GM12878 (cell line): ENCODE measurements at regions not wholly inside any gene's neighbourhood (a gene's known extent, or its start where the extent isn't known, plus 50 kb on each side); places are given as distances from the start of the nearest gene placed in this dataset.

ENCODE experiments used
- ATAC-seq: fragments of 200-7000 bp; cut with Tn5 transposase; 3 replicates; pipeline ENCODE4 v1.9.1; 2020; ENCODE audit warnings: mild to moderate bottlenecking, moderate library complexity
- BruUV-seq: library from RNA; stranded (reverse); fragments of 400-500 nt; replicated peaks from 2 replicates; lab custom pipeline; 2021; lab: Mats Ljungman, UMichigan
- CTCF ChIA-PET: fragments of 300-600 bp; sonication (Branson Sonifier 250); formaldehyde crosslinking; extraction: SDS; loops from one replicate; lab custom pipeline; 2021; ENCODE audit warnings: inconsistent platforms; lab: Yijun Ruan, JAX
- POLR2A ChIA-PET: fragments of 350-600 bp; formaldehyde crosslinking; extraction: SDS; loops from one replicate; lab custom pipeline; 2021; ENCODE audit warnings: inconsistent platforms; lab: Charles Lee
- RAD21 ChIA-PET: fragments of 300-600 bp; sonication (Branson Sonifier 250); formaldehyde crosslinking; loops from one replicate; lab custom pipeline; 2023; ENCODE audit warnings: antibody characterized with exemption; ENCODE audit not compliant: unreplicated experiment; lab: Charles Lee
- SMC1A ChIA-PET: fragments of 300-600 bp; sonication (Branson Sonifier 250); formaldehyde crosslinking; loops from one replicate; lab custom pipeline; 2023; ENCODE audit not compliant: unreplicated experiment, uncharacterized antibody; lab: Charles Lee
- DNase-seq: peaks from one replicate; pipeline ENCODE4 v3.0.0-alpha.2; 2011; ENCODE audit warnings: low read depth, low spot score
- FAIRE-seq: peaks from 3 replicates; lab custom pipeline; 2011; peaks lifted over from hg19 to GRCh38; lab: Jason Lieb, UNC
- H2AFZ ChIP-seq: 2 replicates; pipeline ENCODE4 v1.6.0; 2011; ENCODE audit warnings: low read depth, low read length, control low read depth; ENCODE audit not compliant: control insufficient read depth
- H3K27ac ChIP-seq: 2 replicates; pipeline ENCODE4 v1.5.1; 2011; ENCODE audit warnings: control low read depth; ENCODE audit not compliant: control insufficient read depth, insufficient read depth
- H3K27me3 ChIP-seq, 2 experiments: replicated peaks in 1 of 2; 2 replicates each; pipeline versions ENCODE4 v1.6.0 to v1.6.1; 2011; ENCODE audit warnings: low read length in 1 of 2; ENCODE audit not compliant: control insufficient read depth in 2 of 2, insufficient read depth in 2 of 2
- H3K36me3 ChIP-seq, 2 experiments: 2 replicates each; pipeline ENCODE4 v1.5.1; 2011; ENCODE audit warnings: low read length in 1 of 2; ENCODE audit not compliant: control insufficient read depth in 2 of 2, insufficient read depth in 2 of 2
- H3K4me1 ChIP-seq: 2 replicates; pipeline ENCODE4 v1.6.1; 2011; ENCODE audit warnings: mild to moderate bottlenecking, low read length, moderate library complexity, mixed read lengths; ENCODE audit not compliant: control insufficient read depth, insufficient read depth
- H3K4me2 ChIP-seq: 2 replicates; pipeline ENCODE4 v1.6.0; 2011; ENCODE audit warnings: control low read depth; ENCODE audit not compliant: control insufficient read depth, insufficient read depth
- H3K4me3 ChIP-seq: fragments of 200-600 bp; sonication (generic); 2 replicates; pipeline ENCODE4 v1.5.1; 2016
- H3K79me2 ChIP-seq: 2 replicates; pipeline ENCODE4 v1.6.0; 2011; ENCODE audit warnings: low read length; ENCODE audit not compliant: control insufficient read depth, insufficient read depth
- H3K9ac ChIP-seq: 2 replicates; pipeline ENCODE4 v1.8.0; 2011; ENCODE audit warnings: low read length, control low read depth, mixed read lengths; ENCODE audit not compliant: control insufficient read depth, insufficient read depth
- H3K9me3 ChIP-seq: replicated peaks from 3 replicates; pipeline ENCODE4 v1.5.1; 2011; ENCODE audit warnings: mild to moderate bottlenecking, low read length; ENCODE audit not compliant: control insufficient read depth, insufficient read depth
- H4K20me1 ChIP-seq: 2 replicates; pipeline ENCODE4 v1.6.0; 2011; ENCODE audit not compliant: control insufficient read depth, insufficient read depth
- CEBPZ ChIP-seq: fragments of 150-350 bp; IDR thresholded peaks from 2 replicates; pipeline ENCODE4 v1.6.1; 2016; ENCODE audit warnings: low read depth, low read length
- EGR1 ChIP-seq, 2 experiments: IDR thresholded peaks; 1 replicate in 1 of 2; 2 replicates in 1 of 2; pipeline ENCODE4 v1.6.1; 2011 to 2012; ENCODE audit warnings: low read depth in 2 of 2, low read length in 2 of 2, borderline replicate concordance in 1 of 2, mild to moderate bottlenecking in 1 of 2, moderate library complexity in 1 of 2
- JUNB ChIP-seq: IDR thresholded peaks from 2 replicates; pipeline ENCODE4 v1.6.1; 2016; ENCODE audit warnings: antibody characterized with exemption, mild to moderate bottlenecking
- NR2F1 ChIP-seq: fragments of 450-650 bp; conservative IDR thresholded peaks from 2 replicates; pipeline ENCODE4 v1.6.1; 2017; ENCODE audit warnings: mild to moderate bottlenecking
- NRF1 ChIP-seq: conservative IDR thresholded peaks from 2 replicates; pipeline ENCODE4 v1.6.1; 2011; ENCODE audit warnings: mild to moderate bottlenecking, low read depth, low read length, improper control_type of control experiment
- RAD21 ChIP-seq: IDR thresholded peaks from 2 replicates; pipeline ENCODE4 v1.6.1; 2011; ENCODE audit warnings: mild to moderate bottlenecking, low read depth, low read length, moderate library complexity; ENCODE audit not compliant: insufficient read depth
- RAD51 ChIP-seq: fragments of 450-650 bp; IDR thresholded peaks from 2 replicates; pipeline ENCODE4 v1.6.1; 2016; ENCODE audit warnings: moderate library complexity, mild to moderate bottlenecking, inconsistent platforms
- RB1 ChIP-seq: fragments of 450-650 bp; formaldehyde crosslinking; IDR thresholded peaks from 2 replicates; pipeline ENCODE4 v1.6.1; 2017; ENCODE audit warnings: mild to moderate bottlenecking, borderline replicate concordance
- STAT3 ChIP-seq: IDR thresholded peaks from 2 replicates; pipeline ENCODE4 v1.6.1; 2011; ENCODE audit warnings: low read depth, low read length, improper control_type of control experiment
- TAF1 ChIP-seq: IDR thresholded peaks from 2 replicates; pipeline ENCODE4 v1.6.1; 2011; ENCODE audit warnings: mild to moderate bottlenecking, low read depth, low read length, borderline replicate concordance
- TARDBP ChIP-seq: IDR thresholded peaks from 2 replicates; pipeline ENCODE4 v1.6.1; 2016; ENCODE audit warnings: borderline replicate concordance
- ZNF207 ChIP-seq: fragments of 450-650 bp; IDR thresholded peaks from 2 replicates; pipeline ENCODE4 v1.6.1; 2014; ENCODE audit warnings: antibody characterized with exemption, mild to moderate bottlenecking, borderline replicate concordance
- ZNF384 ChIP-seq: IDR thresholded peaks from 2 replicates; pipeline ENCODE4 v1.6.1; 2012; ENCODE audit warnings: low read depth, mild to moderate bottlenecking, low read length, improper control_type of control experiment, borderline replicate concordance
- WGBS: methylation state at CpG from one replicate; pipeline ENCODE4 v1.1.6; 2016; ENCODE audit warnings: low lambda C conversion rate; ENCODE audit not compliant: insufficient replicate concordance, insufficient coverage; ENCODE audit errors: missing lambda C conversion rate; 5-methylcytosine and 5-hydroxymethylcytosine counted together
- in situ Hi-C: fragments of 300-500 bp; cut with MboI; formaldehyde crosslinking; loops from 9 replicates; pipeline ENCODE4 v1.14.3; 2018; ENCODE audit warnings: mixed read lengths
- intact Hi-C: fragments of 100-400 bp; cut with micrococcal nuclease; formaldehyde crosslinking; loops from one replicate; pipeline ENCODE4 v1.14.2; 2022; ENCODE audit not compliant: unreplicated experiment
- TF ChIP-seq, protein P1 (sequence below): IDR thresholded peaks from 2 replicates; pipeline ENCODE4 v1.6.1; 2012; ENCODE audit warnings: improper control_type of control experiment, low read depth, low read length; ENCODE audit not compliant: insufficient replicate concordance

- intact Hi-C loops (no loop called here), in situ Hi-C loops (no loop called here)
- WGBS: 19% methylated on average over 5 of the region's 5 CpGs
- ChIA-PET CTCF (no interaction called here), RAD21 (no interaction called here), SMC1A (interaction anchor here (1.1 to 1.6 kb wide), 2 partner anchors 12 to 216 kb away, joined by 3 to 5 read pairs; no protein-coding TSS in a partner anchor), POLR2A (no interaction called here)
- no peaks in the 10 kb centered on the region for H3K79me2 ChIP-seq
- H3K36me3 ChIP-seq: no peaks in the 10 kb centered on the region
- no peaks in the 10 kb centered on the region for H3K9me3 ChIP-seq
- no peaks in the 10 kb centered on the region for H3K27me3 ChIP-seq
- DNase-seq (no peak), ATAC-seq (no peak), FAIRE-seq (no peak)
- H3K9ac ChIP-seq: no peak overlapping the region
- H3K27ac ChIP-seq: no peak overlapping the region
- H3K4me2 ChIP-seq: no peak overlapping the region
- BruUV-seq: no TSS peak
- no peak overlapping the region for H3K4me3 ChIP-seq
- no peaks in the 10 kb centered on the region for H3K4me1 ChIP-seq
- H4K20me1 ChIP-seq: no peaks in the 10 kb centered on the region
- no peak overlapping the region for H2AFZ ChIP-seq
- TF ChIP-seq JUNB (no peak), TAF1 (no peak), STAT3 (no peak), RAD51 (no peak), RB1 (no peak), NRF1 (no peak), NR2F1 (no peak), ZNF384 (no peak), ZNF207 (no peak), TARDBP (no peak), EGR1 (IDR thresholded peaks at IDR 0.05; ENCODE audit: borderline replicate concordance in 1 of 2, low read depth in 2 of 2, low read length in 2 of 2) (no peak), RAD21 (no peak), CEBPZ (no peak)
- TF ChIP-seq, protein P1, sequence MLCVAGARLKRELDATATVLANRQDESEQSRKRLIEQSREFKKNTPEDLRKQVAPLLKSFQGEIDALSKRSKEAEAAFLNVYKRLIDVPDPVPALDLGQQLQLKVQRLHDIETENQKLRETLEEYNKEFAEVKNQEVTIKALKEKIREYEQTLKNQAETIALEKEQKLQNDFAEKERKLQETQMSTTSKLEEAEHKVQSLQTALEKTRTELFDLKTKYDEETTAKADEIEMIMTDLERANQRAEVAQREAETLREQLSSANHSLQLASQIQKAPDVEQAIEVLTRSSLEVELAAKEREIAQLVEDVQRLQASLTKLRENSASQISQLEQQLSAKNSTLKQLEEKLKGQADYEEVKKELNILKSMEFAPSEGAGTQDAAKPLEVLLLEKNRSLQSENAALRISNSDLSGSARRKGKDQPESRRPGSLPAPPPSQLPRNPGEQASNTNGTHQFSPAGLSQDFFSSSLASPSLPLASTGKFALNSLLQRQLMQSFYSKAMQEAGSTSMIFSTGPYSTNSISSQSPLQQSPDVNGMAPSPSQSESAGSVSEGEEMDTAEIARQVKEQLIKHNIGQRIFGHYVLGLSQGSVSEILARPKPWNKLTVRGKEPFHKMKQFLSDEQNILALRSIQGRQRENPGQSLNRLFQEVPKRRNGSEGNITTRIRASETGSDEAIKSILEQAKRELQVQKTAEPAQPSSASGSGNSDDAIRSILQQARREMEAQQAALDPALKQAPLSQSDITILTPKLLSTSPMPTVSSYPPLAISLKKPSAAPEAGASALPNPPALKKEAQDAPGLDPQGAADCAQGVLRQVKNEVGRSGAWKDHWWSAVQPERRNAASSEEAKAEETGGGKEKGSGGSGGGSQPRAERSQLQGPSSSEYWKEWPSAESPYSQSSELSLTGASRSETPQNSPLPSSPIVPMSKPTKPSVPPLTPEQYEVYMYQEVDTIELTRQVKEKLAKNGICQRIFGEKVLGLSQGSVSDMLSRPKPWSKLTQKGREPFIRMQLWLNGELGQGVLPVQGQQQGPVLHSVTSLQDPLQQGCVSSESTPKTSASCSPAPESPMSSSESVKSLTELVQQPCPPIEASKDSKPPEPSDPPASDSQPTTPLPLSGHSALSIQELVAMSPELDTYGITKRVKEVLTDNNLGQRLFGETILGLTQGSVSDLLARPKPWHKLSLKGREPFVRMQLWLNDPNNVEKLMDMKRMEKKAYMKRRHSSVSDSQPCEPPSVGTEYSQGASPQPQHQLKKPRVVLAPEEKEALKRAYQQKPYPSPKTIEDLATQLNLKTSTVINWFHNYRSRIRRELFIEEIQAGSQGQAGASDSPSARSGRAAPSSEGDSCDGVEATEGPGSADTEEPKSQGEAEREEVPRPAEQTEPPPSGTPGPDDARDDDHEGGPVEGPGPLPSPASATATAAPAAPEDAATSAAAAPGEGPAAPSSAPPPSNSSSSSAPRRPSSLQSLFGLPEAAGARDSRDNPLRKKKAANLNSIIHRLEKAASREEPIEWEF: no peak
Observed at GRCh38 chr13:90690458-90691080, 656.9 kb upstream of the MIR17HG start.
